AG09309 (cell line): ENCODE measurements at regions not wholly inside any gene's neighbourhood (a gene's known extent, or its start where the extent isn't known, plus 50 kb on each side); places are given as distances from the start of the nearest gene placed in this dataset.

Source experiments
- DNase-seq: peaks from one replicate; pipeline ENCODE4 v3.0.0-alpha.2; 2010; ENCODE audit warnings: low read depth
- H3K4me3 ChIP-seq: 2 replicates; pipeline ENCODE4 v1.5.1; 2011; ENCODE audit warnings: mild to moderate bottlenecking, low read depth, low read length, moderate library complexity; ENCODE audit not compliant: control insufficient read depth
- TF ChIP-seq, protein P1 (sequence below): IDR thresholded peaks from 2 replicates; pipeline ENCODE4 v1.5.1; 2011; ENCODE audit warnings: mild to moderate bottlenecking, low read depth, low read length, inconsistent platforms; ENCODE audit not compliant: insufficient read depth, control insufficient read depth; ENCODE audit errors: missing control alignments

DNA sequence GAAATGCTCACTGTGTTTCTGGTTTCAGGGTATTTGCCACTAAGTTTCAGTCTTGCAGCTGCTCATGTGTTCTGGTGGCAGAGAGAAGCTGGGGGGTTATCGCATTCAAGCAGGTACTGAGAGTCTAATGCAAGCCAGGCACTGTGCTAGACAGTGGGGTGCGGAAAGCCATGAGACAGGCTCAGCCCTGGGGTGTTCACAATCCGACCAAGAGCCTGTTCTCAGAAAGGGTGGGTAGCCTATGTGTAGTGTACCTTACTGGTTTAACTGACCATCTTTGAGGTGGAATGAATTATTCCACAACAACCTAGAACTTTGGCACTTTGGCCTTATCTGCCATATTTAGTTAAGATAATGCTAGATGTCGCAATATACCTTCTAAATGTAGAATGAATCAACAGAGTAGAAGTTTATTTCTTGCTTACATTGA lies 55.3 kb upstream of the ROR1 start:
- no peak overlapping the region for H3K4me3 ChIP-seq
- DNase-seq = no peak
- TF ChIP-seq, protein P1, sequence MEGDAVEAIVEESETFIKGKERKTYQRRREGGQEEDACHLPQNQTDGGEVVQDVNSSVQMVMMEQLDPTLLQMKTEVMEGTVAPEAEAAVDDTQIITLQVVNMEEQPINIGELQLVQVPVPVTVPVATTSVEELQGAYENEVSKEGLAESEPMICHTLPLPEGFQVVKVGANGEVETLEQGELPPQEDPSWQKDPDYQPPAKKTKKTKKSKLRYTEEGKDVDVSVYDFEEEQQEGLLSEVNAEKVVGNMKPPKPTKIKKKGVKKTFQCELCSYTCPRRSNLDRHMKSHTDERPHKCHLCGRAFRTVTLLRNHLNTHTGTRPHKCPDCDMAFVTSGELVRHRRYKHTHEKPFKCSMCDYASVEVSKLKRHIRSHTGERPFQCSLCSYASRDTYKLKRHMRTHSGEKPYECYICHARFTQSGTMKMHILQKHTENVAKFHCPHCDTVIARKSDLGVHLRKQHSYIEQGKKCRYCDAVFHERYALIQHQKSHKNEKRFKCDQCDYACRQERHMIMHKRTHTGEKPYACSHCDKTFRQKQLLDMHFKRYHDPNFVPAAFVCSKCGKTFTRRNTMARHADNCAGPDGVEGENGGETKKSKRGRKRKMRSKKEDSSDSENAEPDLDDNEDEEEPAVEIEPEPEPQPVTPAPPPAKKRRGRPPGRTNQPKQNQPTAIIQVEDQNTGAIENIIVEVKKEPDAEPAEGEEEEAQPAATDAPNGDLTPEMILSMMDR = no peak

DNA sequence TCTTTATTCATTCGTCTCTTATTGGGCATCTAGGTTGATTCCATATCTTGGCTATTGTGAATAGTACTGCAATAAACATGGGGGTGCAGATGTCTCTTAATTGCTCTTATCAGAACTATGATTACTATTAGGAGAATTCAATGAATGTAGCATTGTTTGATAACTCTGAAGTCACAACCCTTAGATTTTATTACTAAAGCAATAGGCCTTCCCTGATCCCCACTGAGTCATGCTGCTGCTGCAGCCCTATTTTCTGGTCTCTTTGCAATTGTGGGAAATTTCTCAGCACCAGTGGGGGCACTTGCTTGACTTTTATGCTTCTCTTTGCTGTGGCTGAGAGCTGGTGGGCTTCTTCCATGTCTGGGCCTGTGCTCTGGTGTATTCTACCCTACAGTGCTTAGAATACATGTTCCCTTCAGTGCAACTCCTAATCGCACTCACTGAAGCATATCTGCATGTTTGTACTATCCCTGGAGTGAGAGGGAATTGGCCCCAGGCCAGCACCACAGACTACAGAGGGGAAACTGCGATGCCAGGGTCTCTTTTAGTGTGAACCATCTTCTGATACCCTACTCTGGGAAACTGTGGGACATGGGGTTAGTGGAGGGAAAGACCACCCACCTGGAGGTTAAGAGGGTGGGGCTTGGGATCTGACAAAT lies 52.2 kb upstream of the ROR1 start:
- DNase-seq = no peak

DNA sequence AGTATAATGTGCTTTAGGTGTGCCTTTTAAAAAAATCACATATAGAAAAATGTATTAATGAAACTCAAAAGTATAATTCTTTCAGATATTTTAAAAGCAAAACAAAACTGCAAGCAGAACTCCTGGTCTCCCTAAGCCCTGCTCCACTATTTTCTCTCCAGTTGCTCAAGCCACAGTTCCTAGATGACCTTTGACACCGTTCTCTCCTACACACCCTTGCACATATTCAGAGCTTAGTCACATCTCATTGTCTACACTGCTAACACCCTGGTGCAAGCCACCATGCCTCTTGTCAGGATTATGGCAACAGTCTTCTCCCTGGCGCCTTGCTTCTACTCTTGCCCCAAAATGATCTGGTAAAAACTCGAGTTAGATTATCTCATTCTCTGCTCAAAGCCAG lies 50.2 kb upstream of the ROR1 start:
- no peak for DNase-seq
- TF ChIP-seq, protein P1 = no peak

More for the DNA sequence above, 52.2 kb upstream of the ROR1 start:
- TF ChIP-seq, protein P1 = no peak
- no peak overlapping the region for H3K4me3 ChIP-seq

More for the DNA sequence above, 50.2 kb upstream of the ROR1 start:
- no peak overlapping the region for H3K4me3 ChIP-seq
